GM23338 (cell line): ENCODE measurements at regions not wholly inside any gene's neighbourhood (a gene's known extent, or its start where the extent isn't known, plus 50 kb on each side); places are given as distances from the start of the nearest gene placed in this dataset.

Experiments
- ATAC-seq: fragments of 200-7000 bp; cut with Tn5 transposase; 3 replicates; pipeline ENCODE4 v1.9.1; 2020
- DNase-seq: peaks from one replicate; pipeline ENCODE4 v3.0.0-alpha.2; 2015; ENCODE audit warnings: low spot score
- H2AFZ ChIP-seq: fragments of 200-600 bp; sonication (generic); 2 replicates; pipeline ENCODE4 v1.8.0; 2016; ENCODE audit warnings: antibody characterized with exemption, mild to moderate bottlenecking, moderate library complexity
- H3F3A ChIP-seq: fragments of 200-600 bp; sonication (generic); replicated peaks from 2 replicates; pipeline ENCODE4 v1.8.0; 2017; ENCODE audit warnings: antibody characterized with exemption, mixed run types, low read depth
- H3K27ac ChIP-seq: fragments of 200-600 bp; sonication (generic); 2 replicates; pipeline ENCODE4 v1.6.1; 2016; ENCODE audit warnings: low read depth
- H3K27me3 ChIP-seq: fragments of 200-600 bp; sonication (generic); 2 replicates; pipeline ENCODE4 v1.8.0; 2016; ENCODE audit warnings: mild to moderate bottlenecking, mixed run types, moderate library complexity; ENCODE audit not compliant: insufficient read depth
- H3K36me3 ChIP-seq: fragments of 200-600 bp; sonication (generic); 2 replicates; pipeline ENCODE4 v1.8.0; 2016; ENCODE audit warnings: mild to moderate bottlenecking; ENCODE audit not compliant: insufficient read depth
- H3K4me1 ChIP-seq: fragments of 200-600 bp; sonication (generic); 2 replicates; pipeline ENCODE4 v1.8.0; 2016; ENCODE audit warnings: mild to moderate bottlenecking, moderate library complexity; ENCODE audit not compliant: insufficient read depth
- H3K4me2 ChIP-seq: fragments of 200-600 bp; sonication (generic); 2 replicates; pipeline ENCODE4 v1.7.1; 2017; ENCODE audit warnings: mixed run types
- H3K4me3 ChIP-seq: fragments of 200-600 bp; sonication (generic); 2 replicates; pipeline ENCODE4 v1.6.1; 2016; ENCODE audit warnings: mixed run types
- H3K79me2 ChIP-seq: fragments of 200-600 bp; sonication (generic); replicated peaks from 2 replicates; pipeline ENCODE4 v1.8.0; 2017; ENCODE audit warnings: mild to moderate bottlenecking; ENCODE audit not compliant: insufficient read depth
- H3K9me2 ChIP-seq: fragments of 200-600 bp; sonication (generic); 2 replicates; pipeline ENCODE4 v1.8.0; 2017; ENCODE audit not compliant: insufficient read depth
- H4K20me1 ChIP-seq: fragments of 200-600 bp; sonication (generic); replicated peaks from 2 replicates; pipeline ENCODE4 v1.8.0; 2017; ENCODE audit warnings: mild to moderate bottlenecking; ENCODE audit not compliant: insufficient read depth
- H3K27ac Mint-ChIP-seq: 2 replicates; pipeline ENCODE4 v1.8.0; 2020; ENCODE audit warnings: inconsistent platforms, mild to moderate bottlenecking, moderate library complexity, mixed read lengths
- H3K27me3 Mint-ChIP-seq: 3 replicates; pipeline ENCODE4 v1.8.0; 2022; ENCODE audit warnings: low read depth, mild to moderate bottlenecking, moderate library complexity, mixed read lengths, inconsistent platforms; ENCODE audit not compliant: insufficient read depth, poor library complexity
- H3K36me3 Mint-ChIP-seq: 3 replicates; pipeline ENCODE4 v1.8.0; 2021; ENCODE audit warnings: low read depth, mild to moderate bottlenecking, inconsistent platforms, moderate library complexity, mixed read lengths
- H3K4me1 Mint-ChIP-seq: 3 replicates; pipeline ENCODE4 v1.8.0; 2020; ENCODE audit warnings: mild to moderate bottlenecking, inconsistent platforms, mixed read lengths
- H3K4me3 Mint-ChIP-seq: 3 replicates; pipeline ENCODE4 v1.8.0; 2021; ENCODE audit warnings: moderate library complexity, mild to moderate bottlenecking, inconsistent platforms, mixed read lengths
- H3K9me3 Mint-ChIP-seq: 3 replicates; pipeline ENCODE4 v1.8.0; 2020; ENCODE audit warnings: moderate library complexity, mild to moderate bottlenecking, inconsistent platforms, mixed read lengths
- CREB1 ChIP-seq: fragments of 250-450 bp; sonication (Bioruptor Pico); IDR thresholded peaks from 2 replicates; pipeline ENCODE4 v1.5.0; 2020; ENCODE audit warnings: low read depth, mild to moderate bottlenecking, moderate library complexity
- CTCF ChIP-seq, 2 experiments: fragments of 200-600 bp in 1 of 2; sonication (generic) in 1 of 2; conservative IDR thresholded peaks; 2 replicates each; pipeline versions ENCODE4 v1.5.1 to v1.6.1; 2016 to 2017; ENCODE audit warnings: antibody characterized with exemption in 2 of 2, low read depth in 2 of 2, mild to moderate bottlenecking in 2 of 2, moderate library complexity in 1 of 2
- EZH2 ChIP-seq: fragments of 200-600 bp; sonication (generic); IDR thresholded peaks from one replicate; pipeline ENCODE4 v1.8.0; 2017; ENCODE audit warnings: antibody characterized with exemption, mild to moderate bottlenecking, low read depth; ENCODE audit not compliant: unreplicated experiment
- EZH2phosphoT487 ChIP-seq: fragments of 200-600 bp; sonication (generic); IDR thresholded peaks from one replicate; pipeline ENCODE4 v1.8.1; 2018; ENCODE audit warnings: antibody characterized with exemption; ENCODE audit not compliant: unreplicated experiment
- JUNB ChIP-seq: IDR thresholded peaks from one replicate; pipeline ENCODE4 v1.6.1; 2016; ENCODE audit warnings: antibody characterized with exemption; ENCODE audit not compliant: unreplicated experiment
- NANOG ChIP-seq: IDR thresholded peaks from 2 replicates; pipeline ENCODE4 v1.6.1; 2016; ENCODE audit warnings: antibody characterized with exemption, borderline replicate concordance
- POLR2AphosphoS5 ChIP-seq: IDR thresholded peaks from 2 replicates; pipeline ENCODE4 v1.6.1; 2016; ENCODE audit warnings: antibody characterized with exemption, low read depth
- REST ChIP-seq: IDR thresholded peaks from one replicate; pipeline ENCODE4 v1.6.1; 2018; ENCODE audit warnings: antibody characterized with exemption; ENCODE audit not compliant: unreplicated experiment
- STAT1 ChIP-seq: IDR thresholded peaks from one replicate; pipeline ENCODE4 v1.6.1; 2016; ENCODE audit warnings: antibody characterized with exemption; ENCODE audit not compliant: unreplicated experiment
- ZNF114 ChIP-seq: fragments of 250-450 bp; sonication (Bioruptor Pico); IDR thresholded peaks from 2 replicates; pipeline ENCODE4 v1.5.0; 2020; ENCODE audit warnings: mild to moderate bottlenecking, moderate library complexity
- ZNF331 ChIP-seq: fragments of 250-450 bp; sonication (Bioruptor Pico); IDR thresholded peaks from 2 replicates; pipeline ENCODE4 v1.5.0; 2020; ENCODE audit warnings: low read depth, mild to moderate bottlenecking, moderate library complexity
- ZNF462 ChIP-seq: fragments of 250-450 bp; sonication (Bioruptor Pico); IDR thresholded peaks from 2 replicates; pipeline ENCODE4 v1.5.0; 2020; ENCODE audit warnings: mild to moderate bottlenecking, moderate library complexity

GRCh38 chr1:61572046-61572445 is 152.9 kb downstream of the TM2D1 start:
- Histone ChIP-seq H3F3A (no peaks in the 10 kb centered on the region), H3K9me2 (no peaks in the 10 kb centered on the region), H3K79me2 (no peaks in the 10 kb centered on the region), H3K36me3 (no peaks in the 10 kb centered on the region), H3K4me3 (no peak overlapping the region), H3K27me3 (no peaks in the 10 kb centered on the region), H2AFZ (no peak overlapping the region), H4K20me1 (no peaks in the 10 kb centered on the region), H3K4me1 (no peaks in the 10 kb centered on the region), H3K4me2 (no peak overlapping the region), H3K27ac (no peak overlapping the region)
- Mint-ChIP-seq H3K4me1 (no peaks in the 10 kb centered on the region), H3K27ac (no peak overlapping the region), H3K27me3 (peaks cover 7% of the 10 kb centered on the region), H3K4me3 (no peak overlapping the region), H3K9me3 (no peaks in the 10 kb centered on the region; the same call in 2 of the 3 replicates), H3K36me3 (no peaks in the 10 kb centered on the region)
- ATAC-seq (no peak), DNase-seq (no peak)
- TF ChIP-seq POLR2AphosphoS5 = no peak
- TF ChIP-seq JUNB = no peak
- no peak for TF ChIP-seq EZH2
- TF ChIP-seq EZH2phosphoT487 = no peak
- no peak for TF ChIP-seq STAT1

DNA sequence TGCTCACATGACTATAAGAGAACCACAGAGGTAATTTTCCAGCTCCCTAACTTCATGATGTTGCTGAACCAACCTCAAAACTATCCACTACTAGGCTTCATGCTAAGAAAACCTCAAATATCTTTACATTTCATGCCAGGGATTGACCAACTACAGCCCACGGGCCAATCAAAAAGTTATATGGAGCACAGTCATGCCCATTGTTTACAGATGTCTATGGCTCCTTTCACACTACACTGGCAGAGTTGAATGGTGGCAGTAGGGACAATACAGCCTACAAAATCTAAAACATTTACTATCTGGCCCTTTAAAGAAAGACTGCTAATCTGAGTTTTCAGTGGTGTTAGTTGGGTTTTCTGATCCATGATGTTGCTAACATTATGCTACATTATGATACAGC is 154.8 kb downstream of the TM2D1 start:
- TF ChIP-seq ZNF331 = no peak
- no peak for TF ChIP-seq NANOG
- no peak for TF ChIP-seq ZNF114 (CRISPR knock-in tag)
- no peak for TF ChIP-seq CREB1 (CRISPR knock-in tag)
- no peak for TF ChIP-seq JUNB
- TF ChIP-seq REST = no peak
- TF ChIP-seq ZNF462 (CRISPR knock-in tag) = no peak
- TF ChIP-seq EZH2 = no peak
- no peak for TF ChIP-seq STAT1
- TF ChIP-seq POLR2AphosphoS5 = no peak
- TF ChIP-seq CTCF (conservative IDR thresholded peaks at IDR 0.05; ENCODE audit: low read depth in 2 of 2) = no peak
- Histone ChIP-seq H3K27me3 (no peaks in the 10 kb centered on the region), H4K20me1 (no peaks in the 10 kb centered on the region), H3K4me2 (no peak overlapping the region), H3K4me3 (no peak overlapping the region), H3K4me1 (no peaks in the 10 kb centered on the region), H3K79me2 (no peaks in the 10 kb centered on the region), H3F3A (no peaks in the 10 kb centered on the region), H3K9me2 (no peaks in the 10 kb centered on the region), H2AFZ (no peak overlapping the region), H3K36me3 (no peaks in the 10 kb centered on the region), H3K27ac (no peak overlapping the region)
- Mint-ChIP-seq H3K4me1 (no peaks in the 10 kb centered on the region), H3K27me3 (peaks cover 7% of the 10 kb centered on the region), H3K36me3 (peaks cover 5% of the 10 kb centered on the region), H3K4me3 (no peak overlapping the region), H3K9me3 (peaks cover 14% of the 10 kb centered on the region), H3K27ac (no peak overlapping the region)
- DNase-seq (no peak), ATAC-seq (no peak)
